H1 (cell line): ENCODE measurements at regions not wholly inside any gene's neighbourhood (a gene's known extent, or its start where the extent isn't known, plus 50 kb on each side); places are given as distances from the start of the nearest gene placed in this dataset.

ENCODE experiments used
- CTCF ChIA-PET: fragments of 300-600 bp; sonication (Branson Sonifier 250); formaldehyde crosslinking; loops from one replicate; lab custom pipeline; 2021; ENCODE audit not compliant: partially characterized antibody; lab: Charles Lee
- POLR2A ChIA-PET: fragments of 300-600 bp; sonication (Branson Sonifier 250); formaldehyde crosslinking; loops from one replicate; lab custom pipeline; 2021; ENCODE audit warnings: inconsistent platforms; ENCODE audit not compliant: partially characterized antibody; lab: Charles Lee
- DNase-seq, 2 experiments: peaks; one replicate each; pipeline versions ENCODE4 v3.0.0 to v3.0.0-alpha.2; 2010 to 2022; ENCODE audit warnings: low spot score in 2 of 2, low read depth in 1 of 2, mixed read lengths in 1 of 2
- FAIRE-seq: peaks from 2 replicates; lab custom pipeline; 2011; peaks lifted over from hg19 to GRCh38; lab: Jason Lieb, UNC
- H2AFZ ChIP-seq: 2 replicates; pipeline ENCODE4 v1.8.1; 2012; ENCODE audit warnings: low read length, inconsistent platforms
- H2AK5ac ChIP-seq: 2 replicates; pipeline ENCODE4 v1.6.1; 2013; ENCODE audit warnings: low read depth, low read length
- H2BK120ac ChIP-seq: replicated peaks from 2 replicates; pipeline ENCODE3; 2013; ENCODE audit warnings: low read depth, low read length, inconsistent platforms
- H2BK12ac ChIP-seq: 2 replicates; pipeline ENCODE4 v1.6.1; 2013; ENCODE audit warnings: low read depth, low read length
- H2BK15ac ChIP-seq: 2 replicates; pipeline ENCODE4 v1.6.1; 2013; ENCODE audit warnings: low read length
- H2BK20ac ChIP-seq: 2 replicates; pipeline ENCODE4 v1.6.1; 2013; ENCODE audit warnings: low read length
- H2BK5ac ChIP-seq: 2 replicates; pipeline ENCODE4 v1.6.1; 2013; ENCODE audit warnings: low read depth, low read length
- H3K14ac ChIP-seq: 2 replicates; pipeline ENCODE4 v1.6.1; 2013; ENCODE audit warnings: inconsistent platforms; ENCODE audit not compliant: insufficient read length
- H3K18ac ChIP-seq: 2 replicates; pipeline ENCODE4 v1.6.1; 2013; ENCODE audit warnings: low read length; ENCODE audit errors: extremely low read depth
- H3K23ac ChIP-seq: 2 replicates; pipeline ENCODE4 v1.6.1; 2013; ENCODE audit warnings: inconsistent platforms; ENCODE audit not compliant: insufficient read length
- H3K23me2 ChIP-seq: 2 replicates; pipeline ENCODE4 v1.6.1; 2013; ENCODE audit warnings: low read depth, low read length
- H3K27ac ChIP-seq: 2 replicates; pipeline ENCODE4 v1.6.1; 2011; ENCODE audit warnings: low read depth, low read length, inconsistent platforms
- H3K27me3 ChIP-seq, 4 experiments: replicated peaks in 1 of 4; 1 replicate in 1 of 4; 2 replicates in 3 of 4; pipeline versions ENCODE4 v1.6.1 to v1.8.1; 2011 to 2013; ENCODE audit warnings: low read length in 3 of 4, mild to moderate bottlenecking in 3 of 4, inconsistent platforms in 2 of 4, mixed read lengths in 2 of 4, moderate library complexity in 1 of 4; ENCODE audit not compliant: control insufficient read depth in 3 of 4, insufficient read depth in 3 of 4; ENCODE audit errors: extremely low read depth in 1 of 4
- H3K36me3 ChIP-seq, 4 experiments: 2 replicates each; pipeline versions ENCODE4 v1.6.1 to v1.8.1; 2011 to 2013; ENCODE audit warnings: mild to moderate bottlenecking in 4 of 4, low read length in 3 of 4, moderate library complexity in 2 of 4, control low read depth in 1 of 4, inconsistent platforms in 1 of 4; ENCODE audit not compliant: insufficient read depth in 4 of 4, control insufficient read depth in 2 of 4
- H3K4ac ChIP-seq: replicated peaks from 2 replicates; pipeline ENCODE3; 2013; ENCODE audit warnings: low read length, low read depth, mixed read lengths, inconsistent platforms; ENCODE audit not compliant: insufficient read length
- H3K4me1 ChIP-seq, 4 experiments: replicated peaks in 1 of 4; 1 replicate in 1 of 4; 2 replicates in 3 of 4; pipeline versions ENCODE4 v1.6.1 to v1.8.1; 2011 to 2013; ENCODE audit warnings: low read length in 3 of 4, inconsistent platforms in 2 of 4, mixed read lengths in 1 of 4; ENCODE audit not compliant: insufficient read depth in 4 of 4, control insufficient read depth in 3 of 4
- H3K4me2 ChIP-seq, 2 experiments: 2 replicates each; pipeline versions ENCODE4 v1.6.1 to v1.8.1; 2011 to 2013; ENCODE audit warnings: low read depth in 2 of 2, low read length in 2 of 2, control low read depth in 1 of 2, inconsistent platforms in 1 of 2, mild to moderate bottlenecking in 1 of 2; ENCODE audit not compliant: insufficient read depth in 1 of 2
- H3K4me3 ChIP-seq, 4 experiments: fragments of 200-600, 300-600 bp in 1 of 4; sonication (generic), shearing (Covaris generic), sonication (Bioruptor Twin) in 1 of 4; 2 replicates each; pipeline versions ENCODE4 v1.5.1 to v1.8.1; 2011 to 2016; ENCODE audit warnings: low read length in 4 of 4, low read depth in 3 of 4, control low read depth in 2 of 4, inconsistent platforms in 2 of 4, mild to moderate bottlenecking in 2 of 4, mixed read lengths in 1 of 4, moderate library complexity in 1 of 4; ENCODE audit not compliant: insufficient read depth in 2 of 4; ENCODE audit errors: extremely low read depth in 1 of 4
- H3K56ac ChIP-seq: replicated peaks from 2 replicates; pipeline ENCODE3; 2013; ENCODE audit warnings: low read depth, mild to moderate bottlenecking, mixed read lengths, low read length, inconsistent platforms; ENCODE audit not compliant: insufficient read length
- H3K79me1 ChIP-seq: 2 replicates; pipeline ENCODE4 v1.6.1; 2013; ENCODE audit warnings: low read depth, low read length, control low read depth
- H3K79me2 ChIP-seq, 2 experiments: 2 replicates each; pipeline versions ENCODE4 v1.6.1 to v1.8.1; 2012 to 2013; ENCODE audit warnings: low read length in 2 of 2, mild to moderate bottlenecking in 2 of 2, inconsistent platforms in 1 of 2; ENCODE audit not compliant: insufficient read depth in 2 of 2, control insufficient read depth in 1 of 2
- H3K9ac ChIP-seq, 4 experiments: replicated peaks in 1 of 4; 1 replicate in 1 of 4; 2 replicates in 3 of 4; pipeline versions ENCODE4 v1.6.1 to v1.8.1; 2011 to 2013; ENCODE audit warnings: low read depth in 3 of 4, low read length in 3 of 4, control low read depth in 2 of 4, mild to moderate bottlenecking in 2 of 4, moderate library complexity in 2 of 4, inconsistent platforms in 1 of 4; ENCODE audit errors: extremely low read depth in 1 of 4
- H3K9me3 ChIP-seq, 2 experiments: 2 replicates each; pipeline versions ENCODE4 v1.6.1 to v1.8.1; 2012 to 2013; ENCODE audit warnings: mild to moderate bottlenecking in 2 of 2, moderate library complexity in 2 of 2, control low read depth in 1 of 2, inconsistent platforms in 1 of 2, low read depth in 1 of 2, low read length in 1 of 2, mixed read lengths in 1 of 2; ENCODE audit not compliant: insufficient read depth in 2 of 2
- H4K20me1 ChIP-seq, 2 experiments: replicated peaks in 1 of 2; 2 replicates each; pipeline versions ENCODE3 to v1.8.1; 2011 to 2013; ENCODE audit warnings: inconsistent platforms in 2 of 2, low read length in 2 of 2, mild to moderate bottlenecking in 1 of 2; ENCODE audit not compliant: insufficient read depth in 2 of 2, control insufficient read depth in 1 of 2
- H4K5ac ChIP-seq: 2 replicates; pipeline ENCODE4 v1.6.1; 2013; ENCODE audit warnings: low read length, low read depth, mixed read lengths, inconsistent platforms; ENCODE audit not compliant: insufficient read length
- H4K8ac ChIP-seq: 2 replicates; pipeline ENCODE4 v1.8.0; 2013; ENCODE audit warnings: mild to moderate bottlenecking, moderate library complexity, low read length, inconsistent platforms; ENCODE audit not compliant: insufficient read depth; ENCODE audit errors: extremely low read depth
- H4K91ac ChIP-seq: replicated peaks from 2 replicates; pipeline ENCODE3; 2013; ENCODE audit warnings: low read length, mixed read lengths, inconsistent platforms; ENCODE audit not compliant: insufficient read length
- BRCA1 ChIP-seq: IDR thresholded peaks from 2 replicates; pipeline ENCODE4 v1.6.1; 2012; ENCODE audit warnings: low read depth, low read length, improper control_type of control experiment
- CBX5 ChIP-seq: fragments of 300-800, 300-1000 bp; sonication (generic); IDR thresholded peaks from 2 replicates; pipeline ENCODE4 v1.7.1; 2016; ENCODE audit warnings: antibody characterized with exemption, low read length, low read depth
- CHD1 ChIP-seq: IDR thresholded peaks from 2 replicates; pipeline ENCODE4 v1.6.1; 2012; ENCODE audit warnings: low read depth, low read length, improper control_type of control experiment
- E2F6 ChIP-seq: IDR thresholded peaks from 2 replicates; pipeline ENCODE4 v1.6.1; 2012; ENCODE audit warnings: inconsistent platforms
- EZH2 ChIP-seq: fragments of 200-600 bp; sonication (generic); IDR thresholded peaks from 2 replicates; pipeline ENCODE4 v1.7.1; 2012; ENCODE audit warnings: low read depth, mild to moderate bottlenecking, moderate library complexity, low read length, inconsistent platforms; ENCODE audit not compliant: severe bottlenecking
- HDAC6 ChIP-seq: IDR thresholded peaks from one replicate; pipeline ENCODE4 v1.7.1; 2012; ENCODE audit warnings: low read depth, mild to moderate bottlenecking, inconsistent platforms, low read length, moderate library complexity
- KDM1A ChIP-seq: fragments of 200-600, 300-600 bp; sonication (generic); IDR thresholded peaks from 2 replicates; pipeline ENCODE4 v1.7.1; 2016; ENCODE audit warnings: mild to moderate bottlenecking, low read length, borderline replicate concordance
- KDM4A ChIP-seq: IDR thresholded peaks from one replicate; pipeline ENCODE4 v1.7.1; 2012; ENCODE audit warnings: low read depth, mild to moderate bottlenecking, moderate library complexity, low read length, inconsistent platforms; ENCODE audit not compliant: severe bottlenecking
- MAX ChIP-seq: IDR thresholded peaks from 2 replicates; pipeline ENCODE4 v1.6.1; 2012; ENCODE audit warnings: inconsistent platforms
- RAD21 ChIP-seq, 2 experiments: IDR thresholded peaks in 1 of 2; conservative IDR thresholded peaks in 1 of 2; 2 replicates each; pipeline ENCODE4 v1.6.1; 2011; ENCODE audit warnings: low read depth in 2 of 2, low read length in 2 of 2, improper control_type of control experiment in 1 of 2, inconsistent platforms in 1 of 2, mild to moderate bottlenecking in 1 of 2, moderate library complexity in 1 of 2
- RFX5 ChIP-seq: IDR thresholded peaks from 2 replicates; pipeline ENCODE4 v1.6.1; 2011; ENCODE audit warnings: low read depth, low read length, improper control_type of control experiment, borderline replicate concordance
- SP2 ChIP-seq: IDR thresholded peaks from 2 replicates; pipeline ENCODE4 v1.6.1; 2012; ENCODE audit warnings: mild to moderate bottlenecking, low read length, inconsistent platforms
- SRF ChIP-seq: IDR thresholded peaks from 2 replicates; pipeline ENCODE4 v1.6.1; 2011; ENCODE audit warnings: mild to moderate bottlenecking, low read depth, low read length, moderate library complexity
- TEAD4 ChIP-seq: IDR thresholded peaks from 2 replicates; pipeline ENCODE4 v1.6.1; 2012; ENCODE audit warnings: low read depth, low read length, inconsistent platforms, mixed read lengths
- YY1 ChIP-seq: IDR thresholded peaks from 2 replicates; pipeline ENCODE4 v1.6.1; 2011; ENCODE audit warnings: low read depth, mild to moderate bottlenecking, low read length
- WGBS, 2 experiments: shearing (Covaris generic) in 1 of 2; methylation state at CpG; one replicate each; pipeline versions ENCODE4 v1.1.6 to v1.1.7; 2013 to 2015; ENCODE audit warnings: low lambda C conversion rate in 2 of 2, mixed read lengths in 2 of 2, inconsistent platforms in 1 of 2, low coverage in 1 of 2, missing lambda C conversion rate in 1 of 2; ENCODE audit not compliant: insufficient replicate concordance in 2 of 2, insufficient coverage in 1 of 2, insufficient read length in 1 of 2; ENCODE audit errors: extremely low coverage in 1 of 2, missing lambda C conversion rate in 1 of 2; 5-methylcytosine and 5-hydroxymethylcytosine counted together

- H3K36me3 ChIP-seq, result no peaks in the 10 kb centered on the region
- no peak for DNase-seq
- no peak overlapping the region for H2BK15ac ChIP-seq
- no peak overlapping the region for H2BK120ac ChIP-seq
- ChIA-PET CTCF (no interaction called here), POLR2A (no interaction called here)
- H3K27ac ChIP-seq, result no peak overlapping the region
- H2BK5ac ChIP-seq, result no peak overlapping the region
- WGBS, 2 experiments, result 79% methylated on average over 2 of the region's 2 CpGs; no CpG with 5 or more reads in 1 of the 2 experiments
- peaks cover 17 to 21% of the 10 kb centered on the region in 2 experiments for H3K9me3 ChIP-seq
- H2AK5ac ChIP-seq, result no peak overlapping the region
- H3K4ac ChIP-seq, result no peak overlapping the region
- H3K79me2 ChIP-seq, result no peaks in the 10 kb centered on the region
- H3K4me3 ChIP-seq, result no peak overlapping the region
- peaks cover 0 to 8% (median 0%) of the 10 kb centered on the region in 4 experiments; a peak in 2 of 7 replicates for H3K4me1 ChIP-seq
- no peak overlapping the region for H3K18ac ChIP-seq
- H4K8ac ChIP-seq, result no peak overlapping the region
- H3K23ac ChIP-seq, result no peak overlapping the region
- H3K79me1 ChIP-seq, result no peaks in the 10 kb centered on the region
- H4K20me1 ChIP-seq, result no peaks in the 10 kb centered on the region
- no peak overlapping the region for H4K5ac ChIP-seq
- no peak overlapping the region for H4K91ac ChIP-seq
- no peaks in the 10 kb centered on the region for H3K27me3 ChIP-seq
- FAIRE-seq, result no peak
- H2BK12ac ChIP-seq, result no peak overlapping the region
- H3K4me2 ChIP-seq, result no peak overlapping the region
- H3K14ac ChIP-seq, result no peak overlapping the region
- no peak overlapping the region for H2BK20ac ChIP-seq
- H3K23me2 ChIP-seq, result no peaks in the 10 kb centered on the region
- no peak overlapping the region for H2AFZ ChIP-seq
- no peak overlapping the region for H3K9ac ChIP-seq
- no peak overlapping the region for H3K56ac ChIP-seq
- no peak for TF ChIP-seq CHD1
- no peak for TF ChIP-seq YY1
- no peak for TF ChIP-seq SRF
- TF ChIP-seq CBX5, result no peak
- no peak for TF ChIP-seq E2F6
- no peak for TF ChIP-seq MAX
- no peak for TF ChIP-seq HDAC6
- TF ChIP-seq KDM4A, result no peak
- no peak for TF ChIP-seq RFX5
- TF ChIP-seq RAD21 (IDR thresholded peaks at IDR 0.05 in 1 of 2, conservative IDR thresholded peaks at IDR 0.05 in 1 of 2; ENCODE audit: low read depth in 2 of 2, low read length in 2 of 2), result no peak
- no peak for TF ChIP-seq SP2
- no peak for TF ChIP-seq BRCA1
- no peak for TF ChIP-seq KDM1A
- no peak for TF ChIP-seq TEAD4
- TF ChIP-seq EZH2, result no peak
Measured at GRCh38 chr13:107456431-107456830, 758.9 kb downstream of the LIG4 start.
